Type B pancreatic cell (in vitro differentiated cells): ENCODE measurements at regions not wholly inside any gene's neighbourhood (a gene's known extent, or its start where the extent isn't known, plus 50 kb on each side); places are given as distances from the start of the nearest gene placed in this dataset.

Experiments
- DNase-seq: peaks from one replicate; pipeline ENCODE4 v3.0.0; 2021; ENCODE audit warnings: mixed read lengths; ENCODE audit not compliant: unreplicated experiment; ENCODE audit errors: extremely low spot score
- H3K27ac Mint-ChIP-seq: 2 replicates; pipeline ENCODE4 v1.8.0; 2021; ENCODE audit warnings: mild to moderate bottlenecking, mixed read lengths
- H3K27me3 Mint-ChIP-seq: 2 replicates; pipeline ENCODE4 v1.8.0; 2021; ENCODE audit warnings: mixed read lengths
- H3K36me3 Mint-ChIP-seq: 2 replicates; pipeline ENCODE4 v1.8.0; 2021; ENCODE audit warnings: mixed read lengths
- H3K4me1 Mint-ChIP-seq: one replicate; pipeline ENCODE4 v1.8.0; 2021; ENCODE audit warnings: mixed read lengths; ENCODE audit not compliant: unreplicated experiment
- H3K4me3 Mint-ChIP-seq: 2 replicates; pipeline ENCODE4 v1.8.0; 2021; ENCODE audit warnings: mild to moderate bottlenecking, mixed read lengths
- H3K9me3 Mint-ChIP-seq: 2 replicates; pipeline ENCODE4 v1.8.0; 2021; ENCODE audit warnings: mixed read lengths
- TF ChIP-seq, protein P1 (sequence below): fragments of 200-600 bp; sonication (generic); conservative IDR thresholded peaks from 2 replicates; pipeline ENCODE4 v1.5.0; 2021; ENCODE audit warnings: antibody characterized with exemption, mild to moderate bottlenecking

- Mint-ChIP-seq H3K27me3 (peaks cover 5% of the 10 kb centered on the region), H3K4me1 (peaks cover 14% of the 10 kb centered on the region), H3K27ac (no peak overlapping the region), H3K9me3 (no peaks in the 10 kb centered on the region), H3K4me3 (no peak overlapping the region), H3K36me3 (no peaks in the 10 kb centered on the region)
- TF ChIP-seq, protein P1, sequence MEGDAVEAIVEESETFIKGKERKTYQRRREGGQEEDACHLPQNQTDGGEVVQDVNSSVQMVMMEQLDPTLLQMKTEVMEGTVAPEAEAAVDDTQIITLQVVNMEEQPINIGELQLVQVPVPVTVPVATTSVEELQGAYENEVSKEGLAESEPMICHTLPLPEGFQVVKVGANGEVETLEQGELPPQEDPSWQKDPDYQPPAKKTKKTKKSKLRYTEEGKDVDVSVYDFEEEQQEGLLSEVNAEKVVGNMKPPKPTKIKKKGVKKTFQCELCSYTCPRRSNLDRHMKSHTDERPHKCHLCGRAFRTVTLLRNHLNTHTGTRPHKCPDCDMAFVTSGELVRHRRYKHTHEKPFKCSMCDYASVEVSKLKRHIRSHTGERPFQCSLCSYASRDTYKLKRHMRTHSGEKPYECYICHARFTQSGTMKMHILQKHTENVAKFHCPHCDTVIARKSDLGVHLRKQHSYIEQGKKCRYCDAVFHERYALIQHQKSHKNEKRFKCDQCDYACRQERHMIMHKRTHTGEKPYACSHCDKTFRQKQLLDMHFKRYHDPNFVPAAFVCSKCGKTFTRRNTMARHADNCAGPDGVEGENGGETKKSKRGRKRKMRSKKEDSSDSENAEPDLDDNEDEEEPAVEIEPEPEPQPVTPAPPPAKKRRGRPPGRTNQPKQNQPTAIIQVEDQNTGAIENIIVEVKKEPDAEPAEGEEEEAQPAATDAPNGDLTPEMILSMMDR = no peak
- no peak for DNase-seq
Observed at GRCh38 chr9:115401756-115402327, 283.9 kb upstream of the TNC start.

GRCh38 chr9:115403753-115404152, 285.8 kb upstream of the TNC start:
- TF ChIP-seq, protein P1 = no peak
- Mint-ChIP-seq H3K27ac (no peak overlapping the region), H3K9me3 (peaks cover 6% of the 10 kb centered on the region), H3K4me3 (no peak overlapping the region), H3K36me3 (no peaks in the 10 kb centered on the region), H3K4me1 (peaks cover 14% of the 10 kb centered on the region), H3K27me3 (peaks cover 5% of the 10 kb centered on the region)
- no peak for DNase-seq

DNA sequence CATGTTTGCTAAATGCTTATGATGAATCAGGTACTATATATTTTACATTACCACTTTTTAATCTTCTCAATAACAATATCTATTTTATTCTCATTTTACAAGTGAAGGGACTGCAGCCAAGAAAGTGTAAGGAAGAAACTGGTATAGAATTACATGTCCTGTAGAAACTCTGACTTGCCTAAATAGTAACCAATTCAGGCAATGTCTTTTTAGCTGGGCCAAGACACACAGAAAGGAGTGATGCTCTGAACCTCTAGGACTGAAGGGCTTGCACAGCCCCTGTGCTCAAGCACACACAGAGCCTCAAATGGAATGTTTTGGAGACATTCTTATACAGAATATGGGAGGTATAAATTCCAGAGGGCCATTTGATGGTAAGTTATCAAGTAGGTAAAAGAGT, 286.4 kb upstream of the TNC start:
- no peak overlapping the region for H3K4me3 Mint-ChIP-seq
- no peak overlapping the region for H3K27ac Mint-ChIP-seq
- peaks cover 5% of the 10 kb centered on the region for H3K27me3 Mint-ChIP-seq
- H3K9me3 Mint-ChIP-seq = peaks cover 12% of the 10 kb centered on the region
- TF ChIP-seq, protein P1 = no peak
- no peaks in the 10 kb centered on the region for H3K36me3 Mint-ChIP-seq
- H3K4me1 Mint-ChIP-seq = peaks cover 14% of the 10 kb centered on the region
- DNase-seq = no peak

DNA sequence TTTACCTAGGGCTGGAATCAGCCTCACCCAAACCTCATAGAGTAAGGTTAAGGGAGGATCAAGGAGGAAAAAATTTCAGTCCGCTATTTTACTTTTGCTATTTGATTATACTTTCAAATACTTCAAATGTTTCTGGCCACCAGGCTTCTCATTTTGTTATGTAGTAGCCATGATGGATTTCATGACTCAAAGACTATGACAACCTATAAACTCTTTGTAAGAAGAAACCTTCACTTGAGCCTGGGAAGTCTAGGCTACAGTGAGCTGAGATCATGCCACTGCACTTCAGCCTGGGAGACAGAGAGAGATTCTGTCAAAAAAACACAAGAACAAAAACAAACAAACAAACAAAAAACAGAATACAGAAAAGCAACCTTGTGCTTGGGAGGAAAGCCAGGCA, 293.6 kb upstream of the TNC start:
- Mint-ChIP-seq H3K4me1 (peaks cover 14% of the 10 kb centered on the region), H3K36me3 (no peaks in the 10 kb centered on the region), H3K27ac (no peak overlapping the region), H3K9me3 (peaks cover 15% of the 10 kb centered on the region), H3K4me3 (no peak overlapping the region), H3K27me3 (peaks cover 8% of the 10 kb centered on the region)
- TF ChIP-seq, protein P1 = no peak
- no peak for DNase-seq

DNA sequence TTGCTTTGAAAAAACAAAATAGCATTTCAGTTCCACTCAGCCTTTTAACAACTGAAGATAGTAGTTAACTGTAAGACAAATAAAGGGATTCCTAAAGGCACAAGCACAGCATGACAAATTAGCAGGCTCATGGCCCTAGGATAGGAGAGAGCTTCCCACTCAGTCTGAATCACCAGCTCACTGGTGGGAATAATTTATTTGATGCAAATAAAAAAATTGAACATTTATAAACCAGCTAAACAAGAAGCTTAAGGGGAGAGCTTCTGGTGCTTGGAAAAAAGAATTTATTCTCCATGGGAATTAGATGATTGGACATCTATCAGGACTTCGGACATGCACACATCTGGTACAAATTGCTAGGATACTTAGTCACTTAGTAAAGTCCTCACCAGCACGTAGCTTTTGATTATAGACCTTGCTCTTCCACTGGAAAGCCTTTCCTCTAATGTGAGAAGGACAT, 294.1 kb upstream of the TNC start:
- H3K36me3 Mint-ChIP-seq = no peaks in the 10 kb centered on the region
- no peak for DNase-seq

More for the DNA sequence above, 294.1 kb upstream of the TNC start:
- Mint-ChIP-seq H3K4me1 (peaks cover 14% of the 10 kb centered on the region), H3K27ac (no peak overlapping the region), H3K9me3 (peaks cover 15% of the 10 kb centered on the region), H3K4me3 (no peak overlapping the region), H3K27me3 (peaks cover 8% of the 10 kb centered on the region)
- TF ChIP-seq, protein P1 = no peak
